Medulla oblongata (tissue), 1 donor: ENCODE measurements at regions not wholly inside any gene's neighbourhood (a gene's known extent, or its start where the extent isn't known, plus 50 kb on each side); places are given as distances from the start of the nearest gene placed in this dataset.

Source experiments
- DNase-seq: peaks from one replicate; pipeline ENCODE4 v3.0.0-alpha.2; 2015; ENCODE audit errors: extremely low spot score

GRCh38 chr2:59986511-59986910, 566.9 kb downstream of the BCL11A start:
- DNase-seq = peak; percentile 3

- DNase-seq = no peak
Measured at GRCh38 chr2:59985923-59986322, 567.5 kb downstream of the BCL11A start.

- no peak for DNase-seq
Measured at GRCh38 chr2:59974051-59974766, 579.2 kb downstream of the BCL11A start.

- no peak for DNase-seq
Measured at GRCh38 chr2:59969161-59969560, 584.3 kb downstream of the BCL11A start.

- no peak for DNase-seq
Measured at GRCh38 chr2:59968441-59968840, 585.0 kb downstream of the BCL11A start.

GRCh38 chr2:59967691-59968090, 585.8 kb downstream of the BCL11A start:
- DNase-seq = no peak

GRCh38 chr2:59963157-59963556, 590.3 kb downstream of the BCL11A start:
- DNase-seq = no peak

GRCh38 chr2:59961746-59962145, 591.7 kb downstream of the BCL11A start:
- DNase-seq = no peak

- DNase-seq = no peak
Measured at GRCh38 chr2:59959944-59960343, 593.5 kb downstream of the BCL11A start.

GRCh38 chr2:59957504-59957903, 596.0 kb downstream of the BCL11A start:
- DNase-seq = no peak

GRCh38 chr2:59956981-59957380, 596.5 kb downstream of the BCL11A start:
- no peak for DNase-seq

- no peak for DNase-seq
Measured at GRCh38 chr2:59947917-59948541, 605.4 kb downstream of the BCL11A start.

GRCh38 chr2:59947209-59947608, 606.2 kb downstream of the BCL11A start:
- DNase-seq = no peak

GRCh38 chr2:59939236-59939635, 614.2 kb downstream of the BCL11A start:
- no peak for DNase-seq

- DNase-seq = no peak
Measured at GRCh38 chr2:59938181-59938580, 615.3 kb downstream of the BCL11A start.

GRCh38 chr2:59936048-59936447, 617.4 kb downstream of the BCL11A start:
- DNase-seq = peak; percentile 38

GRCh38 chr2:59935005-59935404, 618.4 kb downstream of the BCL11A start:
- no peak for DNase-seq

- no peak for DNase-seq
Measured at GRCh38 chr2:59933948-59934347, 619.5 kb downstream of the BCL11A start.

GRCh38 chr2:59932341-59932740, 621.1 kb downstream of the BCL11A start:
- DNase-seq = no peak

GRCh38 chr2:59930430-59930829, 623.0 kb downstream of the BCL11A start:
- no peak for DNase-seq

GRCh38 chr2:59926731-59927130, 626.7 kb downstream of the BCL11A start:
- no peak for DNase-seq

- DNase-seq = no peak
Measured at GRCh38 chr2:59925321-59925720, 628.1 kb downstream of the BCL11A start.

- DNase-seq = no peak
Measured at GRCh38 chr2:59924346-59924745, 629.1 kb downstream of the BCL11A start.

- DNase-seq = no peak
Measured at GRCh38 chr2:59922450-59922849, 631.0 kb downstream of the BCL11A start.
